SK-N-SH (cell line): ENCODE measurements at regions not wholly inside any gene's neighbourhood (a gene's known extent, or its start where the extent isn't known, plus 50 kb on each side); places are given as distances from the start of the nearest gene placed in this dataset.

Source experiments
- CTCF ChIA-PET: fragments of 300-600, 350-600 bp; formaldehyde crosslinking; extraction: SDS; loops from one replicate; lab custom pipeline; 2021; lab: Yijun Ruan, JAX
- POLR2A ChIA-PET: fragments of 350-600 bp; sonication (Branson Sonifier 250); formaldehyde crosslinking; extraction: SDS; loops from one replicate; lab custom pipeline; 2020; ENCODE audit warnings: antibody characterized with exemption, inconsistent platforms; lab: Yijun Ruan, JAX
- DNase-seq: peaks from one replicate; pipeline ENCODE4 v3.0.0; 2012
- H2AFZ ChIP-seq: fragments of 200-600 bp; sonication (generic); 2 replicates; pipeline ENCODE4 v1.8.1; 2016; ENCODE audit warnings: antibody characterized with exemption, mild to moderate bottlenecking, low read depth
- H3F3A ChIP-seq: fragments of 200-600 bp; sonication (generic); replicated peaks from 2 replicates; pipeline ENCODE3; 2016; ENCODE audit warnings: antibody characterized with exemption, mild to moderate bottlenecking; ENCODE audit not compliant: insufficient read depth
- H3K27ac ChIP-seq, 2 experiments: fragments of 200-500 bp in 1 of 2; fragments of 200-600 bp in 1 of 2; sonication (Bioruptor generic) in 1 of 2; sonication (generic), shearing (Covaris generic) in 1 of 2; 2 replicates each; pipeline versions ENCODE4 v1.5.1 to v1.6.1; 2014 to 2016; ENCODE audit warnings: low read depth in 2 of 2, inconsistent platforms in 1 of 2, low read length in 1 of 2, mild to moderate bottlenecking in 1 of 2, mixed read lengths in 1 of 2
- H3K27me3 ChIP-seq: fragments of 200-600 bp; sonication (generic), shearing (Covaris generic); 2 replicates; pipeline ENCODE4 v1.6.1; 2016; ENCODE audit warnings: mixed run types; ENCODE audit not compliant: insufficient read depth
- H3K36me3 ChIP-seq, 2 experiments: fragments of 200-500 bp in 1 of 2; fragments of 200-600 bp in 1 of 2; sonication (Bioruptor generic) in 1 of 2; sonication (generic) in 1 of 2; replicated peaks in 1 of 2; 2 replicates each; pipeline versions ENCODE3 to v1.5.1; 2014 to 2016; ENCODE audit warnings: low read length in 1 of 2, mild to moderate bottlenecking in 1 of 2; ENCODE audit not compliant: insufficient read depth in 2 of 2, control insufficient read depth in 1 of 2
- H3K4me1 ChIP-seq, 2 experiments: fragments of 200-500 bp in 1 of 2; fragments of 200-600 bp in 1 of 2; sonication (Bioruptor generic) in 1 of 2; sonication (generic), shearing (Covaris generic) in 1 of 2; 2 replicates each; pipeline versions ENCODE4 v1.5.1 to v1.6.1; 2014 to 2016; ENCODE audit warnings: low read depth in 1 of 2, low read length in 1 of 2, mixed run types in 1 of 2; ENCODE audit not compliant: insufficient read depth in 2 of 2, control insufficient read depth in 1 of 2
- H3K4me2 ChIP-seq: fragments of 200-600 bp; sonication (generic), shearing (Covaris generic); 2 replicates; pipeline ENCODE4 v1.6.1; 2017; ENCODE audit warnings: mixed run types
- H3K4me3 ChIP-seq, 2 experiments: fragments of 200-500 bp in 1 of 2; fragments of 200-600 bp in 1 of 2; sonication (Bioruptor generic) in 1 of 2; sonication (generic), shearing (Covaris generic) in 1 of 2; 2 replicates each; pipeline versions ENCODE4 v1.5.1 to v1.8.1; 2014 to 2016; ENCODE audit warnings: low read depth in 2 of 2, inconsistent platforms in 1 of 2, low read length in 1 of 2, mild to moderate bottlenecking in 1 of 2, mixed read lengths in 1 of 2, moderate library complexity in 1 of 2
- H3K79me2 ChIP-seq: fragments of 200-600 bp; sonication (generic); 2 replicates; pipeline ENCODE4 v1.8.1; 2017; ENCODE audit warnings: mild to moderate bottlenecking; ENCODE audit not compliant: insufficient read depth
- H3K9ac ChIP-seq: fragments of 200-600 bp; sonication (generic); 2 replicates; pipeline ENCODE4 v1.6.1; 2017; ENCODE audit warnings: mixed run types
- H3K9me2 ChIP-seq: fragments of 200-600 bp; sonication (generic); 2 replicates; pipeline ENCODE4 v1.6.1; 2017; ENCODE audit warnings: mixed run types
- H3K9me3 ChIP-seq: fragments of 200-600 bp; sonication (generic); 2 replicates; pipeline ENCODE4 v1.6.1; 2017; ENCODE audit warnings: mixed run types, mild to moderate bottlenecking, moderate library complexity
- H4K20me1 ChIP-seq: fragments of 200-600 bp; sonication (generic); 2 replicates; pipeline ENCODE4 v1.6.1; 2017; ENCODE audit warnings: mild to moderate bottlenecking, mixed run types; ENCODE audit not compliant: insufficient read depth
- ELF1 ChIP-seq: IDR thresholded peaks from 2 replicates; pipeline ENCODE4 v1.4.0; 2012
- EP300 ChIP-seq, 2 experiments: IDR thresholded peaks; 2 replicates each; pipeline versions ENCODE4 v1.4.0 to v1.6.1; 2012; ENCODE audit warnings: borderline replicate concordance in 1 of 2, low read depth in 1 of 2, low read length in 1 of 2
- FOXJ3 ChIP-seq: sonication (generic); formaldehyde crosslinking; IDR thresholded peaks from 2 replicates; pipeline ENCODE4 v1.5.1; 2020; ENCODE audit warnings: mild to moderate bottlenecking, missing genetic modification reagents
- GABPA ChIP-seq: IDR thresholded peaks from 2 replicates; pipeline ENCODE4 v1.4.0; 2012; ENCODE audit warnings: low read depth, mild to moderate bottlenecking
- GATA2 ChIP-seq: sonication (generic); formaldehyde crosslinking; IDR thresholded peaks from 2 replicates; pipeline ENCODE4 v1.5.0; 2020; ENCODE audit warnings: mild to moderate bottlenecking, missing genetic modification reagents
- MEF2A ChIP-seq: IDR thresholded peaks from 2 replicates; pipeline ENCODE4 v1.4.0; 2012; ENCODE audit warnings: low read depth, borderline replicate concordance
- MXI1 ChIP-seq: IDR thresholded peaks from 2 replicates; pipeline ENCODE4 v1.6.1; 2012; ENCODE audit warnings: mild to moderate bottlenecking, low read depth, low read length, improper control_type of control experiment
- NFIC ChIP-seq: IDR thresholded peaks from 2 replicates; pipeline ENCODE4 v1.4.0; 2012; ENCODE audit warnings: borderline replicate concordance
- NRF1 ChIP-seq: IDR thresholded peaks from 2 replicates; pipeline ENCODE4 v1.6.1; 2012; ENCODE audit warnings: low read depth, mild to moderate bottlenecking, low read length
- POLR2AphosphoS5 ChIP-seq: IDR thresholded peaks from 2 replicates; pipeline ENCODE4 v1.6.1; 2012; ENCODE audit warnings: low read depth, low read length
- RAD21 ChIP-seq: IDR thresholded peaks from 2 replicates; pipeline ENCODE4 v1.6.1; 2012; ENCODE audit warnings: mild to moderate bottlenecking, low read length
- RCOR1 ChIP-seq: fragments of 150-350 bp; IDR thresholded peaks from 2 replicates; pipeline ENCODE4 v1.6.1; 2017; ENCODE audit warnings: antibody characterized with exemption, low read length
- RFX5 ChIP-seq: IDR thresholded peaks from 2 replicates; pipeline ENCODE4 v1.6.1; 2012; ENCODE audit warnings: mild to moderate bottlenecking, improper control_type of control experiment, low read length
- RXRA ChIP-seq: IDR thresholded peaks from 2 replicates; pipeline ENCODE4 v1.4.0; 2012; ENCODE audit warnings: low read depth, mild to moderate bottlenecking, borderline replicate concordance
- SIN3A ChIP-seq: IDR thresholded peaks from 2 replicates; pipeline ENCODE4 v1.6.1; 2012; ENCODE audit warnings: low read depth, mild to moderate bottlenecking, low read length, moderate library complexity, borderline replicate concordance
- WGBS: methylation state at CpG from one replicate; pipeline ENCODE4 v1.1.6; 2017; ENCODE audit warnings: low lambda C conversion rate; 5-methylcytosine and 5-hydroxymethylcytosine counted together
- TF ChIP-seq, protein P1 (sequence below): IDR thresholded peaks from 2 replicates; pipeline ENCODE4 v1.4.0; 2012; ENCODE audit warnings: low read depth, borderline replicate concordance
- TF ChIP-seq, protein P2 (sequence below): IDR thresholded peaks from 2 replicates; pipeline ENCODE4; 2012
- TF ChIP-seq, protein P3 (sequence below): fragments of 150-350 bp; IDR thresholded peaks from 2 replicates; pipeline ENCODE4 v1.6.1; 2016; ENCODE audit warnings: mild to moderate bottlenecking, low read depth, low read length
- TF ChIP-seq, protein P4 (sequence below): fragments of 200-600 bp; sonication (generic); IDR thresholded peaks from 2 replicates; pipeline ENCODE4 v1.6.1; 2017; ENCODE audit warnings: antibody characterized with exemption, mild to moderate bottlenecking, moderate library complexity

DNA sequence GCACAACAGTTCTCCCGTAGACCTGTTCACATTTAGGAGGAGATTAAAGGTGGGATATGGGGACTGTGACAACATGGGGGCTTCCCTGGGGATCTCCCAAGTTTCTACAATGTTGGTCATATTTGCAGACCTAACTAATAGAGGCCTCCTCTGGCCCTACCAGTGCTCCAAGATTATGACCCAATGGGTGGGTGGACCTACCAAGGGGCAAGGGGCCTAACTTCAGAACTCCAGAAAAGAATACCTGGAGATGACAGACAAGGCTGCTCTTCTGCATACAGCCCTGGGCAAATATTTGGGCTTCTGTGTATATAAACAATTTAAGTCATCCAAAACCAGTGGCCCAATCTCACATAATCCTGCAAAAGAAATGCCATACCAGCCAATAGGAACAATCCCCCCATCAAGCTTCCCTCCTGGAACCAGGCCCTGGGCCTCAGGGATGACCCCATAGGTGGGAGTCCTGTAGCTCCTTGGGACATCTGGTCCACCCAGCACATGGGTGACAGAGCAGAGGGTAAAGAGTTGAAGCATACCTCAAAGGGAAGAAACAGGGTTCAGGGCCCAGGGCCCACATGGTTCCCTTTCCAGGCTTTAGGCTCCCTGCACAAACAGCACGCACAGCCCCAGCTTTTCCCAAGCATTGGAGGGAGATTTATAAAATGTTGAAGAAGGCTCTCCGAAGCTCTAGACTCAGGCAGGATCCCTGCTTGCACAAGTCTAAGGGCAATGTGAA lies 86.1 kb upstream of the CHST15 start (continued):
- TF ChIP-seq, protein P1, sequence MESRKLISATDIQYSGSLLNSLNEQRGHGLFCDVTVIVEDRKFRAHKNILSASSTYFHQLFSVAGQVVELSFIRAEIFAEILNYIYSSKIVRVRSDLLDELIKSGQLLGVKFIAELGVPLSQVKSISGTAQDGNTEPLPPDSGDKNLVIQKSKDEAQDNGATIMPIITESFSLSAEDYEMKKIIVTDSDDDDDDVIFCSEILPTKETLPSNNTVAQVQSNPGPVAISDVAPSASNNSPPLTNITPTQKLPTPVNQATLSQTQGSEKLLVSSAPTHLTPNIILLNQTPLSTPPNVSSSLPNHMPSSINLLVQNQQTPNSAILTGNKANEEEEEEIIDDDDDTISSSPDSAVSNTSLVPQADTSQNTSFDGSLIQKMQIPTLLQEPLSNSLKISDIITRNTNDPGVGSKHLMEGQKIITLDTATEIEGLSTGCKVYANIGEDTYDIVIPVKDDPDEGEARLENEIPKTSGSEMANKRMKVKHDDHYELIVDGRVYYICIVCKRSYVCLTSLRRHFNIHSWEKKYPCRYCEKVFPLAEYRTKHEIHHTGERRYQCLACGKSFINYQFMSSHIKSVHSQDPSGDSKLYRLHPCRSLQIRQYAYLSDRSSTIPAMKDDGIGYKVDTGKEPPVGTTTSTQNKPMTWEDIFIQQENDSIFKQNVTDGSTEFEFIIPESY = no peak
- no peak for TF ChIP-seq EP300 (IDR thresholded peaks at IDR 0.05; ENCODE audit: borderline replicate concordance in 1 of 2, low read depth in 1 of 2, low read length in 1 of 2)

DNA sequence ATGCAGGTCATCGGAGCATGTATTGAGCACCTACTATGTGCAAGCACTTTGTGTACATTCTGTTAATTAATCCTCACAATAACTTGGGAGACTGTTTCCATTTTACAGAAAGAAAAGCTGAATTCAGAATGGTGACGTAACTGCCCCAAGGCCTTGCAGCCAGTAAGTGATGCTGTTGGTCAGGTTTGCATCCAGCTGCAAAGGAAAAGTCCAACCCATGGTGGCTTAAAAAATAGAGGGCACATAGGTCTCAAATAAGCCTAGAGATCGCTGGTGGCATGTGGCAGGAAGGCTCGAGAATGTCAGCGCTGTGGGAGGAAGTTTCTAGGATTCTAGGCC lies 83.8 kb upstream of the CHST15 start:
- H3K79me2 ChIP-seq = no peaks in the 10 kb centered on the region
- no peak for TF ChIP-seq NFIC
- TF ChIP-seq, protein P2, sequence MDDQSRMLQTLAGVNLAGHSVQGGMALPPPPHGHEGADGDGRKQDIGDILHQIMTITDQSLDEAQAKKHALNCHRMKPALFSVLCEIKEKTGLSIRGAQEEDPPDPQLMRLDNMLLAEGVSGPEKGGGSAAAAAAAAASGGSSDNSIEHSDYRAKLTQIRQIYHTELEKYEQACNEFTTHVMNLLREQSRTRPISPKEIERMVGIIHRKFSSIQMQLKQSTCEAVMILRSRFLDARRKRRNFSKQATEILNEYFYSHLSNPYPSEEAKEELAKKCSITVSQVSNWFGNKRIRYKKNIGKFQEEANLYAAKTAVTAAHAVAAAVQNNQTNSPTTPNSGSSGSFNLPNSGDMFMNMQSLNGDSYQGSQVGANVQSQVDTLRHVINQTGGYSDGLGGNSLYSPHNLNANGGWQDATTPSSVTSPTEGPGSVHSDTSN = no peak
- TF ChIP-seq, protein P3, sequence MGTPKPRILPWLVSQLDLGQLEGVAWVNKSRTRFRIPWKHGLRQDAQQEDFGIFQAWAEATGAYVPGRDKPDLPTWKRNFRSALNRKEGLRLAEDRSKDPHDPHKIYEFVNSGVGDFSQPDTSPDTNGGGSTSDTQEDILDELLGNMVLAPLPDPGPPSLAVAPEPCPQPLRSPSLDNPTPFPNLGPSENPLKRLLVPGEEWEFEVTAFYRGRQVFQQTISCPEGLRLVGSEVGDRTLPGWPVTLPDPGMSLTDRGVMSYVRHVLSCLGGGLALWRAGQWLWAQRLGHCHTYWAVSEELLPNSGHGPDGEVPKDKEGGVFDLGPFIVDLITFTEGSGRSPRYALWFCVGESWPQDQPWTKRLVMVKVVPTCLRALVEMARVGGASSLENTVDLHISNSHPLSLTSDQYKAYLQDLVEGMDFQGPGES = no peak
- TF ChIP-seq, protein P4, sequence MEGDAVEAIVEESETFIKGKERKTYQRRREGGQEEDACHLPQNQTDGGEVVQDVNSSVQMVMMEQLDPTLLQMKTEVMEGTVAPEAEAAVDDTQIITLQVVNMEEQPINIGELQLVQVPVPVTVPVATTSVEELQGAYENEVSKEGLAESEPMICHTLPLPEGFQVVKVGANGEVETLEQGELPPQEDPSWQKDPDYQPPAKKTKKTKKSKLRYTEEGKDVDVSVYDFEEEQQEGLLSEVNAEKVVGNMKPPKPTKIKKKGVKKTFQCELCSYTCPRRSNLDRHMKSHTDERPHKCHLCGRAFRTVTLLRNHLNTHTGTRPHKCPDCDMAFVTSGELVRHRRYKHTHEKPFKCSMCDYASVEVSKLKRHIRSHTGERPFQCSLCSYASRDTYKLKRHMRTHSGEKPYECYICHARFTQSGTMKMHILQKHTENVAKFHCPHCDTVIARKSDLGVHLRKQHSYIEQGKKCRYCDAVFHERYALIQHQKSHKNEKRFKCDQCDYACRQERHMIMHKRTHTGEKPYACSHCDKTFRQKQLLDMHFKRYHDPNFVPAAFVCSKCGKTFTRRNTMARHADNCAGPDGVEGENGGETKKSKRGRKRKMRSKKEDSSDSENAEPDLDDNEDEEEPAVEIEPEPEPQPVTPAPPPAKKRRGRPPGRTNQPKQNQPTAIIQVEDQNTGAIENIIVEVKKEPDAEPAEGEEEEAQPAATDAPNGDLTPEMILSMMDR = no peak
- no peak for TF ChIP-seq NRF1
- TF ChIP-seq MXI1 = no peak
- no peak for TF ChIP-seq GABPA
- TF ChIP-seq ELF1 = no peak
- no peak for TF ChIP-seq GATA2 (CRISPR knock-in tag)
- TF ChIP-seq RFX5 = no peak
- no peak for TF ChIP-seq MEF2A
- no peak for TF ChIP-seq RAD21
- no peak for TF ChIP-seq RCOR1
- no peak for TF ChIP-seq EP300 (IDR thresholded peaks at IDR 0.05; ENCODE audit: borderline replicate concordance in 1 of 2, low read depth in 1 of 2, low read length in 1 of 2)
- no peak for TF ChIP-seq FOXJ3
- TF ChIP-seq SIN3A = no peak
- TF ChIP-seq RXRA = no peak
- TF ChIP-seq POLR2AphosphoS5 = no peak
- H3F3A ChIP-seq = no peaks in the 10 kb centered on the region
- no peaks in the 10 kb centered on the region for H4K20me1 ChIP-seq
- CTCF ChIA-PET = no interaction called here
- DNase-seq = no peak
- H3K27me3 ChIP-seq = no peaks in the 10 kb centered on the region
- no peaks in the 10 kb centered on the region for H3K9me3 ChIP-seq
- H3K9me2 ChIP-seq = no peaks in the 10 kb centered on the region
- no peaks in the 10 kb centered on the region for H3K36me3 ChIP-seq
- no peak overlapping the region for H3K4me3 ChIP-seq
- H3K4me2 ChIP-seq = no peak overlapping the region
- H3K27ac ChIP-seq = no peak overlapping the region
- POLR2A ChIA-PET = no interaction called here
- WGBS = 34% methylated on average over 5 of the region's 5 CpGs
- H3K9ac ChIP-seq = no peak overlapping the region
- no peak overlapping the region for H2AFZ ChIP-seq
- H3K4me1 ChIP-seq = no peaks in the 10 kb centered on the region
